Stimulated activated CD8-positive, alpha-beta memory T cell treated with anti-CD3 and anti-CD28 coated beads, Interleukin-4, amount 100 ng/mL, for 48 hours (primary cell): ENCODE measurements at regions not wholly inside any gene's neighbourhood (a gene's known extent, or its start where the extent isn't known, plus 50 kb on each side); places are given as distances from the start of the nearest gene placed in this dataset.

Source experiments
- DNase-seq: peaks from one replicate; pipeline ENCODE4 v3.0.0-alpha.2; 2020

GRCh38 chr13:21967871-21968270 is 297.0 kb downstream of the FGF9 start:
- no peak for DNase-seq

- DNase-seq: no peak
Observed at GRCh38 chr13:21970172-21970571, 299.3 kb downstream of the FGF9 start.

DNA sequence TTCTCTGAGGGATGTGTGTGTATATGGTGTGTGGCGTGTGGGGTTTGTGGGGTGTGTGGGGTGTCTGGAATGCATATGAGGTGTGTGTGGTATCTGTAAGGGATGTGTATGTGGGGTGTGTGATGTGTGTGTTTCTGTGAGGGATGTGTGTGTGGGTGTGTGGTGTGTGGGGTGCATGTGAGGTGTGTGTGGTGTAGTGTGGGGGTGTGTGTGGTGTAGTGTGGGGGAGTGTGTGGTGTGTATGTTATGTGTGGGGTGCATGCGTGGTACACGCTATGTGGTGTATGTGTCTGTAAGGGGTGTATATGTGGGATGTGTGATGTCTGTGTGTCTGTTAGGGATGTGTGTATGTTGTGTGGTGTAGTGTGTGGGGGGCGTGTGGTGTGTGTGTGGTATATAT is 300.0 kb downstream of the FGF9 start:
- no peak for DNase-seq

- DNase-seq: no peak
Observed at GRCh38 chr13:21971662-21972621, 301.1 kb downstream of the FGF9 start.

DNA sequence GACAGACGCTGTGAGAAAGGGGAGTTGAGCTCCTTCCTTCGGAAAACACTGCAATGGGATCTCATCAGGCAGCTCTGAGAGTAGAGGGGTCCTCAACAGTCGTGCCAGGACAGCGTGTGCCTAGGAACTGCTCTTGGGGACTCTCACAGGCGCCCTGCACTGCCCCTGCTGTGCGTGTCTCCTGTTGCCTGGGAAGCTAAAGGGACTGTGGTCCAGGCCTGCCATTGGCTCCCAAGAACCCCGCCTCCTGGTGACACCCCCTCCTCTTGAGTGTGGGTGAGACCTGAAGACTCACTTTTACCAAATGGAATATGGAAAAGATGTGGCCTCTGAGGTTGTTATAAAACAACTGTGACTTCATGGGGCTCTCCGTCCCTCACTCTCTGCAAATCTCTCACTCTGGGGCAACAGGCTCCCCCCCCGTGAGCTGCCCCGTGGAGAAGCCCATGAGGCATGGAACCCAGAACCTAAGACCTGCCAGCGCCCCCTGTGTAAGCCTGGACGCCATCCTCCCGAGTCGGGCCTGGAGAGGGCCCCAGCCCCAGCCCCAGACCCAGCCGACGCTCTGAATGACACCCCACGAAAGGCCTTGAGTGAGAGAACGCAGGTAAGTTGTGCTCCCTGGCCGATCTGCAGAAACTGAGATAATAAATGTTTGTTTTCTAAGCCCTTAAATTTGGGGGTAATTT is 302.7 kb downstream of the FGF9 start:
- no peak for DNase-seq

DNA sequence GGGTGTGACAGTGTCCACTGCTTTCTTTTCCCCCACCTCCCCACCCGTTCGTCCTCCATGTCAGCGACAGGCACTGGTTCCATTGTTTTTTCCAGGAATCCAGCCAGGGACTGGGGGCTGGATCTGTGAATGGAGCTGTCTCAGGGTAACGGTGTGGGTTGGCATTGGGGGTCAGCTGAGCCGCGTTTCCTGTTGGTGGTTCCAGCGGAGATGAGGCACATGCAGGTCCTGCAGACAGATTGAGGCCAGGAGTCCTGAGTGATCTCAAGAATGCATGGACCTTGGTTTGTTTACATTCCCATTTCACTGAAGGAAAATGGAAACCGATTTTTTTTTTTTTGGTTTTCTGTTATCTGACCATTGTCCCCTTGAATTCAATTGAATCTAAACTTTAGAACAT is 303.9 kb downstream of the FGF9 start:
- DNase-seq: no peak

- no peak for DNase-seq
Observed at GRCh38 chr13:21976159-21976558, 305.3 kb downstream of the FGF9 start.

GRCh38 chr13:21979161-21979806 is 308.4 kb downstream of the FGF9 start:
- no peak for DNase-seq

- no peak for DNase-seq
Observed at GRCh38 chr13:21980049-21980448, 309.2 kb downstream of the FGF9 start.

DNA sequence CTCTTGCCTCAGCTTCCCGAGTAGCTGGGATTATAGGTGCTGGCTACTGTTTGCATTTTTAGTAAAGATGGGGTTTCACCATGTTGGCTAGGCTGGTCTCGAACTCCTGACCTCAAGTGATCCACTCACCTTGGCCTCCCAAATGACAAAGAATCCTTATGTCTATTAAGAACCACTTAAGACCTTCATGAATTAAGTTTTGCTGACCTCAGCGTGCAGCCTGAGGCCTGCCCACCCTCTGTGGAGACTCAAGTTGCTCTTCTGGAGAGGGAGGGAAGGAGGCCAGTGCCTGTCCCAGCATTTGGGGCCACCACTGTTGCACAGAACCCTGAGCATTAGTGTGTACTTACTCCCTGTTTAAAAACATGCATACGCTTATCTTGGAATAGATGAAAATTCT is 313.3 kb downstream of the FGF9 start:
- DNase-seq: no peak

- DNase-seq: no peak
Observed at GRCh38 chr13:21986602-21987001, 315.7 kb downstream of the FGF9 start.

- DNase-seq: no peak
Observed at GRCh38 chr13:21987793-21988192, 316.9 kb downstream of the FGF9 start.

DNA sequence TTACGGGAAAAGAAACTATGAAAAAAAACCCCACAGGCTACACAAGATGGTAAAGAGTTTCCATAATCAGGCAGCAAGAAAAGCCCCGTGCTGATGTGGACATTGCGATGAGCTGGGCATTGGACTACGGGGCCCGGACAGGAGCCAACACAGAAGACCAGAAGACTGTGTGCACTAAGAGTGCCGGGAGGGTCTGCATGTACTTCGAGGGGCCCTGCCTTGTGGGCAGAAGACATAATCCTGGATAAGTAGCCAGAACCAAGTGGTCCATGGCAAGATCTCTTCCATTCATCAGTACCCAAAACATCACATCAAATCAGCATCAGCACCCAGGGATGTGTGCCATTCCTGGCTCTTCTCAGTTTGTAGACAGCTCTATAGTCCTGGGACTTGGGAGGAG is 317.8 kb downstream of the FGF9 start:
- no peak for DNase-seq

DNA sequence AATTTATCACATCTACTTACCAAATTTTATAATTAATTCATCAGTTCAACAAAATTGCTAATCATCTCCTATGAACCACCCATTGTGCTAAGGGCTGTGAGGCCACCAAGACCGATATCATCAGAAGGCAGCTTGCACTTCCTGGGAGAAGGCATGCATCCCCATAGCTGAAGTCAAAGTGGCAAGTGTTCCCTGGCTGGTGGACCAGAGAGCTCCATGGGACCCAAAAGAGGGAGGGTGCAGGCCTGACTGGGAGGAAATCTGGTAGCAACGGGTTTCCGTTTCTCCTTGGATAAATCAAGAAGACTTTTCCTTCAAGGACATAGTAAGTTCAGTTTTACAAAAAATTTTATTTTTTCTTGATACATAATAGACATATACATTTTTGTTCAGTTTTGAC is 325.2 kb downstream of the FGF9 start:
- DNase-seq: no peak

- DNase-seq: no peak
Observed at GRCh38 chr13:21997726-21998125, 326.9 kb downstream of the FGF9 start.

GRCh38 chr13:21998279-21998990 is 327.6 kb downstream of the FGF9 start:
- DNase-seq: no peak

- no peak for DNase-seq
Observed at GRCh38 chr13:21999666-22000065, 328.8 kb downstream of the FGF9 start.

DNA sequence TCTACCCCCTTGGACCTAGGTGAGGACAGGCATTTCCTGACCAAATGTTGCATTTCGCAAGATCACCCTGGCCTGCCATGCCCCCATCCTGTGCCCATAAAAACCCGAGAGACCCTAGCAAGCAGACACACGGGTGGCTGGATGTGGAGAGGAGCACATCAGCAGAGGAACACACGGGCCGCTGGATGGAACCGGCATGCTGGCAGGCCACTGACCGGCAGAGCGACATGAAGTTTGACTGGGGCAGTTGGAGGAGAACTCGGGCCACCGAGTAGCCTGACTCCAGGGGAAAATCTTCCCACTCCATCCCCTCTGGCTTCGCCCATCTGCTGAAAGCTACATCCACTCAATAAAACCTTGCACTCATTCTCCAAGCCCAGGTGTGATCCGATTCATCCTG is 329.3 kb downstream of the FGF9 start:
- no peak for DNase-seq

DNA sequence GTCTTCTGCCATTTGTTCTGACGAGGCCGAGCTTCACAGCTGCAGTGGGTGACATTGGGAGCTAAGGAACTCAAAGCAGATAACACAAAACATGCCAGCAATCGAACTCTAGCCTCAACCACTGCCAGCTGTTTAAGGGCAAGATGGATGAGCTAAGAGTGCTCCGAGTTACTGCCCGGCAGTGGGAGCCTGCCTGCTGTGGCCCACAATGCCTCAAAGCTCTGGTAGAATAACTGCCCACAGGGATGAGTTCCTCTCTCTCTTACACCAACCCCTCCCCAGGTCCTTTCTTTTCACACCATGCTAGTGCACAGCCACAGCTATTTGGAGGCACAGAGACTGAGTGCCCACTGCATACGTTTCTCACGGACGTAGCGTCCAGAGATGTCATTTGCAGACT is 330.5 kb downstream of the FGF9 start:
- no peak for DNase-seq

DNA sequence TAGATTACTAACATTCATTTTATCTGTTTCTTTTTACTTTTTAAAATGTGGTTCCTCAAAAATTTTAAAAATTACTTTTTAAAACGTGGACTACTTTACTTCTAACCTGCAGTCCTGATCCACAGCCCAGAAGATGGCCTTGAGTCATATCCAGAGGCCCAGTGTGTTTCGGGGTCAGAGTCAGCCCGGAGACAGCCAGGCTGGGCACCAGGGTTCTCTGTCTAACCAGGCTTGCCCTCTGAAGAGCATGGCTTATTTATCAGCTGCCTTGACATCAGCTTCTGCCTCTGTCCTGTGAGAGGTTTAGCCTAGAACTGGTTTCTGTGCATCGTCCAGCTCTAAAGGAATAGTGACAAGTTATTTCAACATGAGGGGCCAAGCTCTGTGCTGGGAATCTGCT is 332.0 kb downstream of the FGF9 start:
- DNase-seq: no peak

GRCh38 chr13:22009500-22009899 is 338.6 kb downstream of the FGF9 start:
- DNase-seq: no peak

GRCh38 chr13:22009937-22010336 is 339.1 kb downstream of the FGF9 start:
- no peak for DNase-seq

GRCh38 chr13:22012686-22013085 is 341.8 kb downstream of the FGF9 start:
- DNase-seq: no peak
